ENCODE measurements at regions not wholly inside any gene's neighbourhood (a gene's known extent, or its start where the extent isn't known, plus 50 kb on each side); places are given as distances from the start of the nearest gene placed in this dataset.

- TF ChIP-seq CHD7 (IDR thresholded peaks at IDR 0.05; ENCODE audit: insufficient replicate concordance, low read length) (no peak), SP1 (IDR thresholded peaks at IDR 0.05; ENCODE audit: low read depth, low read length) (no peak)
These were observed 252.3 kb downstream of the HAUS1 start (continued) for GRCh38 chr18:46356278-46357033.

All from H1 (cell line).